Hepatocyte (in vitro differentiated cells): ENCODE measurements at regions not wholly inside any gene's neighbourhood (a gene's known extent, or its start where the extent isn't known, plus 50 kb on each side); places are given as distances from the start of the nearest gene placed in this dataset.

ENCODE experiments used
- DNase-seq: peaks from one replicate; pipeline ENCODE4 v3.0.0-alpha.2; 2016; ENCODE audit warnings: low spot score
- H2AFZ ChIP-seq: fragments of 200-600 bp; sonication (generic); 2 replicates; pipeline ENCODE4 v1.6.0; 2016; ENCODE audit warnings: antibody characterized with exemption, mild to moderate bottlenecking
- H3K27ac ChIP-seq: fragments of 200-600 bp; sonication (generic); 2 replicates; pipeline ENCODE4 v1.5.1; 2016; ENCODE audit warnings: mild to moderate bottlenecking
- H3K27me3 ChIP-seq: fragments of 200-600 bp; sonication (generic); 2 replicates; pipeline ENCODE4 v1.6.1; 2016
- H3K36me3 ChIP-seq: fragments of 200-600 bp; sonication (generic); replicated peaks from 2 replicates; pipeline ENCODE4 v1.5.1; 2016; ENCODE audit warnings: low read depth; ENCODE audit not compliant: insufficient read depth
- H3K4me1 ChIP-seq: fragments of 200-600 bp; sonication (generic); 2 replicates; pipeline ENCODE4 v1.5.1; 2016; ENCODE audit warnings: mild to moderate bottlenecking, moderate library complexity; ENCODE audit not compliant: insufficient read depth
- H3K4me2 ChIP-seq: fragments of 200-600 bp; sonication (generic); 2 replicates; pipeline ENCODE4 v1.6.0; 2016
- H3K4me3 ChIP-seq: fragments of 200-600 bp; sonication (generic); 2 replicates; pipeline ENCODE4 v1.5.1; 2016; ENCODE audit warnings: mild to moderate bottlenecking
- H3K79me2 ChIP-seq: fragments of 200-600 bp; sonication (generic); 2 replicates; pipeline ENCODE4 v1.6.0; 2017; ENCODE audit warnings: mild to moderate bottlenecking
- H3K9me2 ChIP-seq: fragments of 200-600 bp; sonication (generic); replicated peaks from 2 replicates; pipeline ENCODE4 v1.6.0; 2017; ENCODE audit warnings: mild to moderate bottlenecking; ENCODE audit not compliant: insufficient read depth
- H3K9me3 ChIP-seq: fragments of 200-600 bp; sonication (generic); 2 replicates; pipeline ENCODE4 v1.5.1; 2016; ENCODE audit warnings: low read depth, mild to moderate bottlenecking
- H4K20me1 ChIP-seq: fragments of 200-600 bp; sonication (generic); 2 replicates; pipeline ENCODE4 v1.6.0; 2016; ENCODE audit warnings: mild to moderate bottlenecking; ENCODE audit not compliant: insufficient read depth, poor library complexity, severe bottlenecking
- CTCF ChIP-seq: fragments of 200-600 bp; sonication (generic); IDR thresholded peaks from 2 replicates; pipeline ENCODE4 v1.5.1; 2016; ENCODE audit warnings: antibody characterized with exemption, mild to moderate bottlenecking; ENCODE audit not compliant: poor library complexity
- EZH2 ChIP-seq: fragments of 200-600 bp; sonication (generic); IDR thresholded peaks from 2 replicates; pipeline ENCODE4 v1.6.1; 2016; ENCODE audit warnings: antibody characterized with exemption, mild to moderate bottlenecking, borderline replicate concordance
- EZH2phosphoT487 ChIP-seq: fragments of 200-600 bp; sonication (generic); IDR thresholded peaks from one replicate; pipeline ENCODE4 v1.6.1; 2018; ENCODE audit warnings: antibody characterized with exemption, mild to moderate bottlenecking, low read depth, moderate library complexity; ENCODE audit not compliant: unreplicated experiment, severe bottlenecking
- WGBS: methylation state at CpG from one replicate; pipeline ENCODE4 v1.1.6; 2016; ENCODE audit warnings: low lambda C conversion rate; ENCODE audit errors: missing lambda C conversion rate; 5-methylcytosine and 5-hydroxymethylcytosine counted together

- Histone ChIP-seq H3K27me3 (no peaks in the 10 kb centered on the region), H2AFZ (no peak overlapping the region), H4K20me1 (no peaks in the 10 kb centered on the region), H3K9me3 (no peaks in the 10 kb centered on the region), H3K27ac (no peak overlapping the region), H3K4me1 (no peaks in the 10 kb centered on the region), H3K36me3 (no peaks in the 10 kb centered on the region), H3K4me2 (no peak overlapping the region), H3K79me2 (no peaks in the 10 kb centered on the region), H3K9me2 (no peaks in the 10 kb centered on the region), H3K4me3 (no peak overlapping the region)
- no peak for DNase-seq
- TF ChIP-seq CTCF: no peak
- TF ChIP-seq EZH2: no peak
- TF ChIP-seq EZH2phosphoT487: no peak
Measured at GRCh38 chr17:69959283-69959682, 115.7 kb upstream of the KCNJ16 start.

- Histone ChIP-seq H3K36me3 (no peaks in the 10 kb centered on the region), H3K79me2 (no peaks in the 10 kb centered on the region), H3K9me2 (no peaks in the 10 kb centered on the region), H3K27ac (no peak overlapping the region), H3K4me2 (no peak overlapping the region), H3K4me1 (no peaks in the 10 kb centered on the region), H3K9me3 (no peaks in the 10 kb centered on the region), H2AFZ (no peak overlapping the region), H4K20me1 (no peaks in the 10 kb centered on the region), H3K4me3 (no peak overlapping the region), H3K27me3 (no peaks in the 10 kb centered on the region)
- TF ChIP-seq CTCF (no peak), EZH2 (no peak), EZH2phosphoT487 (no peak)
- no peak for DNase-seq
Measured at GRCh38 chr17:69960755-69961154, 114.3 kb upstream of the KCNJ16 start.

DNA sequence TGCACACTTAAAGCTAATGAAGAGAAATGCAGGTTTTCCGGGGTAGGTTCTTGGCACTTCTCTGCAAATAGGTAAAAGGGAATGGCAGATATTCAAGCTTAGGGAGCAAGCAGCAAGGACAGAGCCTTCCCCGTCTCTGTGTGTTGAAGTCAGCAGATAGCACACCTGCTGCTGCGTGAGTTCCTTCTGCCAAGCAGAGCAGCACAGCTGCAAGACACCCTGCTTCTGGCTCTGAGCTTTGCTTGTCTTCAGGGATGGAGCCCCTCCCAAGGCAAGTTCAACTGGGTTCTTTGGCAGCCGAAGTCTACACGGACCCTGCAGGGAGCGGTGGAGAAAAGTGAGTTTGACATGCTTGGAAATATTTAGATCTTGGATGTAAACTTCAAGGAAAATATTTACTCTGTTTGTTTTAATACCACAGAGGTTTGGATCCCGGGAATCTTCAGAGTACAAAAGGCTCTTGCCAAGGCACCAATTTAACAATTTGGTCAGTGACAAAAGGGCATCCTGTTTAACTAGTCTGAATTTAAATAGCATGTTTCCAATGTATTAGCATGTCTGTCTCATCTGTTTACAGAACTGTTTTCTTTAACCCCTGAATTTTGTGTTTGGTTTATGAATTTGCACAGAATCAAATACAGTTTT is 113.4 kb upstream of the KCNJ16 start:
- Histone ChIP-seq H3K4me1 (no peaks in the 10 kb centered on the region), H3K9me2 (no peaks in the 10 kb centered on the region), H4K20me1 (no peaks in the 10 kb centered on the region), H3K27me3 (no peaks in the 10 kb centered on the region), H3K4me2 (no peak overlapping the region), H2AFZ (no peak overlapping the region), H3K79me2 (no peaks in the 10 kb centered on the region), H3K9me3 (no peaks in the 10 kb centered on the region), H3K27ac (no peak overlapping the region), H3K36me3 (no peaks in the 10 kb centered on the region), H3K4me3 (no peak overlapping the region)
- 36% methylated on average over 7 of the region's 7 CpGs for WGBS
- TF ChIP-seq CTCF (no peak), EZH2 (no peak), EZH2phosphoT487 (no peak)
- DNase-seq: peak; percentile 34

GRCh38 chr17:69962436-69962995 is 112.5 kb upstream of the KCNJ16 start:
- H3K79me2 ChIP-seq: no peaks in the 10 kb centered on the region
- H2AFZ ChIP-seq: no peak overlapping the region

More at GRCh38 chr17:69962436-69962995, 112.5 kb upstream of the KCNJ16 start:
- 97% methylated on average over 2 of the region's 2 CpGs for WGBS
- Histone ChIP-seq H3K27me3 (no peaks in the 10 kb centered on the region), H3K4me2 (no peak overlapping the region), H3K27ac (no peak overlapping the region), H4K20me1 (no peaks in the 10 kb centered on the region), H3K9me2 (no peaks in the 10 kb centered on the region), H3K4me3 (no peak overlapping the region), H3K9me3 (no peaks in the 10 kb centered on the region), H3K36me3 (no peaks in the 10 kb centered on the region), H3K4me1 (no peaks in the 10 kb centered on the region)
- TF ChIP-seq CTCF (no peak), EZH2phosphoT487 (no peak), EZH2 (no peak)
- DNase-seq: no peak
